Astrocyte (in vitro differentiated cells and primary cell): ENCODE measurements at regions not wholly inside any gene's neighbourhood (a gene's known extent, or its start where the extent isn't known, plus 50 kb on each side); places are given as distances from the start of the nearest gene placed in this dataset.

Experiments
- DNase-seq: peaks from one replicate; pipeline ENCODE4 v3.0.0-alpha.2; 2010; ENCODE audit warnings: low read depth
- FAIRE-seq: peaks from 2 replicates; lab custom pipeline; 2011; peaks lifted over from hg19 to GRCh38; lab: Jason Lieb, UNC
- H2AFZ ChIP-seq: 2 replicates; pipeline ENCODE4 v1.6.0; 2012; ENCODE audit warnings: low read depth, low read length, inconsistent platforms
- H3K27ac ChIP-seq: 2 replicates; pipeline ENCODE4 v1.5.1; 2011; ENCODE audit warnings: low read depth, low read length, inconsistent platforms
- H3K27me3 ChIP-seq: 2 replicates; pipeline ENCODE4 v1.6.0; 2011; ENCODE audit warnings: low read length, inconsistent platforms; ENCODE audit not compliant: insufficient read depth
- H3K36me3 ChIP-seq: 2 replicates; pipeline ENCODE4 v1.5.1; 2011; ENCODE audit warnings: low read length, inconsistent platforms; ENCODE audit not compliant: insufficient read depth
- H3K4me1 ChIP-seq: 2 replicates; pipeline ENCODE4 v1.5.1; 2011; ENCODE audit warnings: low read length, inconsistent platforms; ENCODE audit not compliant: insufficient read depth
- H3K4me2 ChIP-seq: 2 replicates; pipeline ENCODE4 v1.6.0; 2012; ENCODE audit warnings: low read length, inconsistent platforms
- H3K4me3 ChIP-seq: 2 replicates; pipeline ENCODE4 v1.5.1; 2011; ENCODE audit warnings: low read depth, mild to moderate bottlenecking, low read length, inconsistent platforms; ENCODE audit not compliant: insufficient read depth
- H3K79me2 ChIP-seq: 2 replicates; pipeline ENCODE4 v1.6.0; 2012; ENCODE audit warnings: mild to moderate bottlenecking, low read length, inconsistent platforms; ENCODE audit not compliant: insufficient read depth
- H3K9ac ChIP-seq: 2 replicates; pipeline ENCODE4 v1.6.0; 2012; ENCODE audit warnings: mild to moderate bottlenecking, low read length, inconsistent platforms
- H3K9me3 ChIP-seq: 2 replicates; pipeline ENCODE4 v1.5.1; 2012; ENCODE audit warnings: low read depth, mild to moderate bottlenecking, low read length, inconsistent platforms; ENCODE audit not compliant: insufficient read depth
- H4K20me1 ChIP-seq: 2 replicates; pipeline ENCODE4 v1.6.0; 2012; ENCODE audit warnings: low read length, inconsistent platforms; ENCODE audit not compliant: insufficient read depth
- H3K27ac Mint-ChIP-seq: one replicate; pipeline ENCODE4 v1.8.0; 2021; ENCODE audit warnings: mild to moderate bottlenecking, mixed read lengths; ENCODE audit not compliant: unreplicated experiment
- H3K27me3 Mint-ChIP-seq: one replicate; pipeline ENCODE4 v1.8.0; 2021; ENCODE audit warnings: low read depth, mixed read lengths; ENCODE audit not compliant: unreplicated experiment
- H3K36me3 Mint-ChIP-seq: one replicate; pipeline ENCODE4 v1.8.0; 2021; ENCODE audit warnings: low read depth, mixed read lengths; ENCODE audit not compliant: unreplicated experiment
- H3K4me1 Mint-ChIP-seq: one replicate; pipeline ENCODE4 v1.8.0; 2021; ENCODE audit warnings: low read depth, mixed read lengths; ENCODE audit not compliant: unreplicated experiment
- H3K4me3 Mint-ChIP-seq: one replicate; pipeline ENCODE4 v1.8.0; 2021; ENCODE audit warnings: mild to moderate bottlenecking, moderate library complexity, mixed read lengths; ENCODE audit not compliant: unreplicated experiment
- H3K9me3 Mint-ChIP-seq: one replicate; pipeline ENCODE4 v1.8.0; 2021; ENCODE audit warnings: mild to moderate bottlenecking, mixed read lengths; ENCODE audit not compliant: unreplicated experiment
- CTCF ChIP-seq: IDR thresholded peaks from 2 replicates; pipeline ENCODE4 v1.5.1; 2011; ENCODE audit warnings: low read depth, mild to moderate bottlenecking, inconsistent platforms, low read length, moderate library complexity; ENCODE audit not compliant: insufficient read depth
- EZH2 ChIP-seq: IDR thresholded peaks from 2 replicates; pipeline ENCODE4 v1.6.1; 2012; ENCODE audit warnings: mild to moderate bottlenecking, low read length, inconsistent platforms; ENCODE audit not compliant: insufficient read depth

- Histone ChIP-seq H3K27me3 (no peaks in the 10 kb centered on the region), H3K27ac (no peak overlapping the region), H3K4me3 (no peak overlapping the region), H3K9me3 (no peaks in the 10 kb centered on the region), H3K4me1 (no peaks in the 10 kb centered on the region), H3K36me3 (no peaks in the 10 kb centered on the region), H3K4me2 (no peak overlapping the region), H2AFZ (no peak overlapping the region), H4K20me1 (no peaks in the 10 kb centered on the region), H3K79me2 (no peaks in the 10 kb centered on the region), H3K9ac (no peak overlapping the region)
- no peak for TF ChIP-seq EZH2
- TF ChIP-seq CTCF, result no peak
- Mint-ChIP-seq H3K4me3 (no peak overlapping the region), H3K27ac (no peak overlapping the region), H3K9me3 (no peaks in the 10 kb centered on the region), H3K4me1 (no peaks in the 10 kb centered on the region), H3K36me3 (no peaks in the 10 kb centered on the region), H3K27me3 (no peaks in the 10 kb centered on the region)
- FAIRE-seq (no peak), DNase-seq (no peak)
These were observed 94.4 kb upstream of the LIMCH1 start for GRCh38 chr4:41443340-41444079.

- Mint-ChIP-seq H3K27ac (no peak overlapping the region), H3K27me3 (no peaks in the 10 kb centered on the region)
- TF ChIP-seq CTCF, result no peak
- no peak for TF ChIP-seq EZH2
These were observed 91.6 kb upstream of the LIMCH1 start for GRCh38 chr4:41446391-41446790.

More at GRCh38 chr4:41446391-41446790, 91.6 kb upstream of the LIMCH1 start:
- Histone ChIP-seq H3K9ac (no peak overlapping the region), H2AFZ (no peak overlapping the region), H3K4me2 (no peak overlapping the region), H3K4me1 (no peaks in the 10 kb centered on the region), H3K79me2 (no peaks in the 10 kb centered on the region), H3K36me3 (no peaks in the 10 kb centered on the region), H3K27ac (no peak overlapping the region), H3K9me3 (no peaks in the 10 kb centered on the region), H3K27me3 (no peaks in the 10 kb centered on the region), H3K4me3 (no peak overlapping the region), H4K20me1 (no peaks in the 10 kb centered on the region)
- FAIRE-seq, result no peak
- Mint-ChIP-seq H3K9me3 (no peaks in the 10 kb centered on the region), H3K4me1 (peaks cover 5% of the 10 kb centered on the region), H3K36me3 (no peaks in the 10 kb centered on the region), H3K4me3 (no peak overlapping the region)
- no peak for DNase-seq
